SH-SY5Y (cell line): ENCODE measurements at regions not wholly inside any gene's neighbourhood (a gene's known extent, or its start where the extent isn't known, plus 50 kb on each side); places are given as distances from the start of the nearest gene placed in this dataset.

Experiments
- GATA2 ChIP-seq: IDR thresholded peaks from 2 replicates; pipeline ENCODE4 v1.6.1; 2011; ENCODE audit warnings: mild to moderate bottlenecking, low read depth, low read length
- GATA3 ChIP-seq: IDR thresholded peaks from 2 replicates; pipeline ENCODE4 v1.6.1; 2011; ENCODE audit warnings: low read depth, mild to moderate bottlenecking, low read length, moderate library complexity

- TF ChIP-seq GATA2 (no peak), GATA3 (no peak)
These were observed 413.6 kb upstream of the TMCO5A start for GRCh38 chr15:37520882-37521281.
